Ishikawa (cell line): ENCODE measurements at regions not wholly inside any gene's neighbourhood (a gene's known extent, or its start where the extent isn't known, plus 50 kb on each side); places are given as distances from the start of the nearest gene placed in this dataset.

Experiments
- CREB1 ChIP-seq: IDR thresholded peaks from 2 replicates; pipeline ENCODE4 v1.6.1; 2012; ENCODE audit warnings: low read depth
- EGR1 ChIP-seq: IDR thresholded peaks from 2 replicates; pipeline ENCODE4 v1.6.1; 2012
- EP300 ChIP-seq: IDR thresholded peaks from 2 replicates; pipeline ENCODE4 v1.6.1; 2012; ENCODE audit warnings: borderline replicate concordance
- FOXM1 ChIP-seq: IDR thresholded peaks from 2 replicates; pipeline ENCODE4 v1.6.1; 2012; ENCODE audit warnings: low read depth, borderline replicate concordance
- MAX ChIP-seq: IDR thresholded peaks from 2 replicates; pipeline ENCODE4 v1.6.1; 2012
- NFIC ChIP-seq: IDR thresholded peaks from 2 replicates; pipeline ENCODE4 v1.6.1; 2012
- RAD21 ChIP-seq: IDR thresholded peaks from 2 replicates; pipeline ENCODE4 v1.6.1; 2012; ENCODE audit warnings: low read depth
- REST ChIP-seq: IDR thresholded peaks from 2 replicates; pipeline ENCODE4 v1.6.1; 2012; ENCODE audit warnings: low read depth, mild to moderate bottlenecking
- TCF12 ChIP-seq: IDR thresholded peaks from 2 replicates; pipeline ENCODE4 v1.6.1; 2012; ENCODE audit warnings: low read depth
- ZBTB7A ChIP-seq: IDR thresholded peaks from 2 replicates; pipeline ENCODE4 v1.6.1; 2012; ENCODE audit warnings: low read depth
- TF ChIP-seq, protein P1 (sequence below): IDR thresholded peaks from 2 replicates; pipeline ENCODE4 v1.6.1; 2012

- TF ChIP-seq NFIC (no peak), RAD21 (no peak), MAX (no peak), EGR1 (no peak), EP300 (no peak), FOXM1 (no peak), REST (no peak), CREB1 (no peak), TCF12 (no peak), ZBTB7A (no peak)
- TF ChIP-seq, protein P1, sequence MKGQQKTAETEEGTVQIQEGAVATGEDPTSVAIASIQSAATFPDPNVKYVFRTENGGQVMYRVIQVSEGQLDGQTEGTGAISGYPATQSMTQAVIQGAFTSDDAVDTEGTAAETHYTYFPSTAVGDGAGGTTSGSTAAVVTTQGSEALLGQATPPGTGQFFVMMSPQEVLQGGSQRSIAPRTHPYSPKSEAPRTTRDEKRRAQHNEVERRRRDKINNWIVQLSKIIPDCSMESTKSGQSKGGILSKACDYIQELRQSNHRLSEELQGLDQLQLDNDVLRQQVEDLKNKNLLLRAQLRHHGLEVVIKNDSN, result no peak
Observed at GRCh38 chr11:26229981-26230380, 101.9 kb upstream of the ANO3 start.
